ENCODE measurements at regions not wholly inside any gene's neighbourhood (a gene's known extent, or its start where the extent isn't known, plus 50 kb on each side); places are given as distances from the start of the nearest gene placed in this dataset.

- H3K9me1 ChIP-seq (ENCODE audit: control insufficient read depth, extremely low read depth, insufficient read depth, low read length): no peaks in the 10 kb centered on the region
- no peaks in the 10 kb centered on the region for H4K20me1 ChIP-seq (ENCODE audit: control insufficient read depth, extremely low read depth, insufficient read depth, low read length)
- no peak overlapping the region for H3K4me2 ChIP-seq (ENCODE audit: control insufficient read depth, extremely low read depth, insufficient read depth, low read depth, low read length)
- H2AFZ ChIP-seq (ENCODE audit: control insufficient read depth, low read length): no peak overlapping the region
- no peak overlapping the region for H3K4me3 ChIP-seq (ENCODE audit: control insufficient read depth in 2 of 3, extremely low read depth in 1 of 3, insufficient read depth in 2 of 3, low read depth in 1 of 3, low read length in 3 of 3)
- H3K36me3 ChIP-seq (ENCODE audit: control insufficient read depth in 2 of 2, extremely low read depth in 1 of 2, insufficient read depth in 2 of 2, low read length in 2 of 2): no peaks in the 10 kb centered on the region
- dilution Hi-C loops (cut with MboI; ENCODE audit: extremely low pct_ligation_motif_present, low sequenced_read_pairs): no loop called here
- no peak for FAIRE-seq
- H3K27me3 ChIP-seq (ENCODE audit: control insufficient read depth, extremely low read depth, insufficient read depth, low read length): peaks cover 4% of the 10 kb centered on the region
- TF ChIP-seq, protein P1, sequence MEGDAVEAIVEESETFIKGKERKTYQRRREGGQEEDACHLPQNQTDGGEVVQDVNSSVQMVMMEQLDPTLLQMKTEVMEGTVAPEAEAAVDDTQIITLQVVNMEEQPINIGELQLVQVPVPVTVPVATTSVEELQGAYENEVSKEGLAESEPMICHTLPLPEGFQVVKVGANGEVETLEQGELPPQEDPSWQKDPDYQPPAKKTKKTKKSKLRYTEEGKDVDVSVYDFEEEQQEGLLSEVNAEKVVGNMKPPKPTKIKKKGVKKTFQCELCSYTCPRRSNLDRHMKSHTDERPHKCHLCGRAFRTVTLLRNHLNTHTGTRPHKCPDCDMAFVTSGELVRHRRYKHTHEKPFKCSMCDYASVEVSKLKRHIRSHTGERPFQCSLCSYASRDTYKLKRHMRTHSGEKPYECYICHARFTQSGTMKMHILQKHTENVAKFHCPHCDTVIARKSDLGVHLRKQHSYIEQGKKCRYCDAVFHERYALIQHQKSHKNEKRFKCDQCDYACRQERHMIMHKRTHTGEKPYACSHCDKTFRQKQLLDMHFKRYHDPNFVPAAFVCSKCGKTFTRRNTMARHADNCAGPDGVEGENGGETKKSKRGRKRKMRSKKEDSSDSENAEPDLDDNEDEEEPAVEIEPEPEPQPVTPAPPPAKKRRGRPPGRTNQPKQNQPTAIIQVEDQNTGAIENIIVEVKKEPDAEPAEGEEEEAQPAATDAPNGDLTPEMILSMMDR (optimal IDR thresholded peaks at IDR 0.05 in 1 of 3, IDR thresholded peaks at IDR 0.05 in 1 of 3, conservative IDR thresholded peaks at IDR 0.05 in 1 of 3; ENCODE audit: extremely low read depth in 1 of 3, insufficient read depth in 2 of 3, low read length in 3 of 3): no peak
- no peak for TF ChIP-seq EZH2 (IDR thresholded peaks at IDR 0.05; ENCODE audit: low read length)
- no peaks in the 10 kb centered on the region for H3K79me2 ChIP-seq (ENCODE audit: control insufficient read depth, insufficient read depth, low read length)
- H3K4me1 ChIP-seq (ENCODE audit: control insufficient read depth, extremely low read depth, insufficient read depth, low read length): peaks cover 11% of the 10 kb centered on the region
- DNase-seq (ENCODE audit: low read depth, low spot score): no peak
- H3K27ac ChIP-seq (ENCODE audit: control insufficient read depth, insufficient read depth, low read length): no peak overlapping the region
- no peak overlapping the region for H3K9ac ChIP-seq (ENCODE audit: control insufficient read depth, extremely low read depth, insufficient read depth, low read length)
- no peaks in the 10 kb centered on the region for H3K9me3 ChIP-seq (ENCODE audit: control insufficient read depth, low read depth, low read length)
Measured at GRCh38 chr17:37830151-37830993, 85.5 kb upstream of the HNF1B start.

DNA sequence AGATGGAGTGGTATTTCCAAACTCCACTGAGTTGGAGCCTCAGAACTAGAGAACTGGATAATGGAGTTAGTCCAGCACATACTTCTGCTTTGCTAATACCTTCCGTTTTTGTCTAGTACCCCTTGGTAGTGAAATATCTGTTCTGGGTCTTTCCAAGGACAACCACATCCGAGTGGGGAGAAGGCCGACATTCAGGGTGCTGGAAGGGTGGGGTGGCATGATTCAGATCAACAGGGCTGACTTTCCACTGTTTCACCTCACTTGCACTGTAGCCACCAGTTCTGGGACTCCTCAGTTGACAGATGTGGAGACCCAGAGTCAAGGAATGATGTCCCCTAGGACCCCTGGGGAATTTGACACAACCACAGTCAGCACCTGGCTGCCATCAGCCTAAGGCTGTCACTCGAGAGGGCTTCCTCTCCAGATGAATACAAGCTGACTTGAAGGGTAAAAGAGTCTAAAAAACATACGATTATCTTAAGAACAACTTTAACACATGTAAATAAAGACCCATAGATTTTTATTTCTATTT lies 84.8 kb upstream of the HNF1B start:
- Histone ChIP-seq H3K79me2 (ENCODE audit: control insufficient read depth, insufficient read depth, low read length) (no peaks in the 10 kb centered on the region), H4K20me1 (ENCODE audit: control insufficient read depth, extremely low read depth, insufficient read depth, low read length) (no peaks in the 10 kb centered on the region), H3K36me3 (ENCODE audit: control insufficient read depth in 2 of 2, extremely low read depth in 1 of 2, insufficient read depth in 2 of 2, low read length in 2 of 2) (no peaks in the 10 kb centered on the region), H3K4me2 (ENCODE audit: control insufficient read depth, extremely low read depth, insufficient read depth, low read depth, low read length) (no peak overlapping the region), H3K9me3 (ENCODE audit: control insufficient read depth, low read depth, low read length) (no peaks in the 10 kb centered on the region), H3K27ac (ENCODE audit: control insufficient read depth, insufficient read depth, low read length) (no peak overlapping the region), H3K27me3 (ENCODE audit: control insufficient read depth, extremely low read depth, insufficient read depth, low read length) (no peaks in the 10 kb centered on the region), H3K9ac (ENCODE audit: control insufficient read depth, extremely low read depth, insufficient read depth, low read length) (no peak overlapping the region), H2AFZ (ENCODE audit: control insufficient read depth, low read length) (no peak overlapping the region), H3K4me1 (ENCODE audit: control insufficient read depth, extremely low read depth, insufficient read depth, low read length) (peaks cover 19% of the 10 kb centered on the region), H3K9me1 (ENCODE audit: control insufficient read depth, extremely low read depth, insufficient read depth, low read length) (no peaks in the 10 kb centered on the region), H3K4me3 (ENCODE audit: control insufficient read depth in 2 of 3, extremely low read depth in 1 of 3, insufficient read depth in 2 of 3, low read depth in 1 of 3, low read length in 3 of 3) (no peak overlapping the region)
- no peak for TF ChIP-seq EZH2 (IDR thresholded peaks at IDR 0.05; ENCODE audit: low read length)
- TF ChIP-seq, protein P1 (optimal IDR thresholded peaks at IDR 0.05 in 1 of 3, IDR thresholded peaks at IDR 0.05 in 1 of 3, conservative IDR thresholded peaks at IDR 0.05 in 1 of 3; ENCODE audit: extremely low read depth in 1 of 3, insufficient read depth in 2 of 3, low read length in 3 of 3): no peak
- FAIRE-seq (no peak), DNase-seq (ENCODE audit: low read depth, low spot score) (no peak)
- dilution Hi-C loops (cut with MboI; ENCODE audit: extremely low pct_ligation_motif_present, low sequenced_read_pairs): no loop called here

Measured in keratinocyte (primary cell).